Stimulated activated memory B cell treated with anti-CD40 and anti-IgM and Interleukin-4, amounts not matched to agents 10 μg/mL and 1 μg/mL and 100 μg/mL, for 72 hours (primary cell): ENCODE measurements at regions not wholly inside any gene's neighbourhood (a gene's known extent, or its start where the extent isn't known, plus 50 kb on each side); places are given as distances from the start of the nearest gene placed in this dataset.
A peak's percentile ranks its signal among the peaks of the same experiment; 100 is the strongest.
"Not testable (repeated sequence)": the region's sequence is repeated elsewhere in the genome, so short reads cannot be mapped to it uniquely, and the experiment has no call there.

Source experiments
- ATAC-seq: fragments of 150-1000 bp; cut with Tn5 transposase; 2 replicates; pipeline ENCODE4 v1.10.0; 2021
- H3K27ac Mint-ChIP-seq: one replicate; pipeline ENCODE4 v1.8.0; 2022; ENCODE audit warnings: mild to moderate bottlenecking, mixed read lengths
- H3K27me3 Mint-ChIP-seq: one replicate; pipeline ENCODE4 v1.8.0; 2022; ENCODE audit warnings: mixed read lengths
- H3K36me3 Mint-ChIP-seq: one replicate; pipeline ENCODE4 v1.8.0; 2022; ENCODE audit warnings: mixed read lengths
- H3K4me1 Mint-ChIP-seq: one replicate; pipeline ENCODE4 v1.8.0; 2022; ENCODE audit warnings: mixed read lengths
- H3K4me3 Mint-ChIP-seq: one replicate; pipeline ENCODE4 v1.8.0; 2022; ENCODE audit warnings: mild to moderate bottlenecking, moderate library complexity, mixed read lengths
- H3K9me3 Mint-ChIP-seq: one replicate; pipeline ENCODE4 v1.8.0; 2022; ENCODE audit warnings: mixed read lengths

DNA sequence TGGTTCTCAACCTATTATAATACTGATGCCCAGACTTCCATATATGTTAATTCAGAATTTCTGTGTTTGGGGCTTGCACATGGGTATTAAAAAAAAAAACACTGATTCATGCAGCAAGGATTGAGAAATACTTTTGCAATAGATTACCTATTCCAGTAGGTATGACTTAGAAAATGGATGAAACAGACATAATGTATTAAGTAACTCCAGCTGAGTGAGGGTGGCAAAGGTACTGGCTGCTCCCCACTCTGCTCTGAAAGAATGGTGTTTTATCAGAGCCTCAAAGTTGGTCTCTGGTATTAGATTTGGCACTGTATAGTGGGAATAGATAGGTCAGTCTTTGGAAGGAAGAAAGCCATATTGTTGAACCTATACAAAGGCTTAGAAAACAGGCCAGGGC is 234.3 kb upstream of the FOLH1 start:
- Mint-ChIP-seq H3K27ac (no peak overlapping the region), H3K9me3 (peaks cover 7% of the 10 kb centered on the region), H3K4me1 (no peaks in the 10 kb centered on the region), H3K27me3 (no peaks in the 10 kb centered on the region), H3K36me3 (no peaks in the 10 kb centered on the region), H3K4me3 (no peak overlapping the region)
- ATAC-seq: no peak

DNA sequence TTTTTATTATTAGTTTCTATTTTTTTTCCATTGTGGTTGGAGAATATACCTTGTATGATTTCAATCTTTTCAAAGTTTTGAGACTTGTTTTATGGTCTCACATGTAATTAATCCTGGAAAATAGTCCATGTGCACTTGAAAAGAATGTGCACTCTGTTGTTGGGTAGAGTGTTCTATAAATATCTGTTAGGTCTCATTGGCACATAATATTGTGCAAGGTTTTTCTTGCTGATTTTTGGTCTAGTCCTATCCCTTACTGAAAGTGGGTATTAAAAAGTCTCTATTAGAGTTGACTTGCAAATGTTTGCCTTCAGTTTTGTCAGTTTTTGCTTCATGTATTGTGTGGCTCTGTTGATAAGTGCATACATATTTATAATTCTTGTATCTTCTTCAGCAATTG is 231.5 kb upstream of the FOLH1 start:
- not testable (repeated sequence) for H3K4me3 Mint-ChIP-seq, H3K27me3 Mint-ChIP-seq, ATAC-seq, H3K27ac Mint-ChIP-seq, H3K36me3 Mint-ChIP-seq, H3K4me1 Mint-ChIP-seq, H3K9me3 Mint-ChIP-seq

GRCh38 chr11:49434308-49434707 is 225.9 kb upstream of the FOLH1 start:
- peak; percentile 55 for ATAC-seq
- not testable (repeated sequence) for H3K27ac Mint-ChIP-seq, H3K36me3 Mint-ChIP-seq, H3K27me3 Mint-ChIP-seq, H3K4me3 Mint-ChIP-seq, H3K9me3 Mint-ChIP-seq, H3K4me1 Mint-ChIP-seq

GRCh38 chr11:49432242-49432848 is 223.9 kb upstream of the FOLH1 start:
- Mint-ChIP-seq H3K4me3 (no peak overlapping the region), H3K4me1 (no peaks in the 10 kb centered on the region), H3K9me3 (no peaks in the 10 kb centered on the region), H3K27ac (no peak overlapping the region), H3K27me3 (no peaks in the 10 kb centered on the region), H3K36me3 (no peaks in the 10 kb centered on the region)
- ATAC-seq: no peak

- Mint-ChIP-seq H3K27me3 (no peaks in the 10 kb centered on the region), H3K27ac (no peak overlapping the region), H3K4me3 (no peak overlapping the region), H3K9me3 (peaks cover 3% of the 10 kb centered on the region), H3K36me3 (no peaks in the 10 kb centered on the region), H3K4me1 (no peaks in the 10 kb centered on the region)
- ATAC-seq: no peak
Measured at GRCh38 chr11:49424136-49424535, 215.7 kb upstream of the FOLH1 start.

DNA sequence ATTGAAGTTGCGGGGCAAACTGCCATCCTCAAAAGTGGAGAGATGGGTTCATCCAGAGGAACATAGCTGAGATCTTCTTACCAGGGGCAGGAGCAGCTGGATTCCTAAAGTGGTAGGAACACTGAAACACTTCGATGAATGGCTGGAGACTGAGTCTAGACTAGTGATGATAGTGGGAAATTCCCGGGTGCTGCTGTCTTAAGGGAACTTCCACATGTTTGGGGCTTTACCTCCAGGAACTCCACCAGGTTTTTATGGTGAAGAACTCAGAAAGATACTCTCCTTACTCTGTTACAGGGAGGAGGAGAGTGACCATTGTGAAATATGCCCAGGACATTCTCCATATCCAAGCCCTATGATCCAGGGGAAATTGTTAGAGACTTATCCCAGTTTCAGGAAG is 210.5 kb upstream of the FOLH1 start:
- not testable (repeated sequence) for H3K27ac Mint-ChIP-seq, H3K36me3 Mint-ChIP-seq

GRCh38 chr11:49405743-49406142 is 197.3 kb upstream of the FOLH1 start:
- Mint-ChIP-seq H3K4me1 (no peaks in the 10 kb centered on the region), H3K27ac (no peak overlapping the region), H3K4me3 (no peak overlapping the region), H3K27me3 (no peaks in the 10 kb centered on the region), H3K36me3 (no peaks in the 10 kb centered on the region), H3K9me3 (no peaks in the 10 kb centered on the region)
- no peak for ATAC-seq

More for the DNA sequence above, 210.5 kb upstream of the FOLH1 start:
- H3K4me3 Mint-ChIP-seq, ATAC-seq, H3K4me1 Mint-ChIP-seq, H3K27me3 Mint-ChIP-seq, H3K9me3 Mint-ChIP-seq: not testable (repeated sequence)

DNA sequence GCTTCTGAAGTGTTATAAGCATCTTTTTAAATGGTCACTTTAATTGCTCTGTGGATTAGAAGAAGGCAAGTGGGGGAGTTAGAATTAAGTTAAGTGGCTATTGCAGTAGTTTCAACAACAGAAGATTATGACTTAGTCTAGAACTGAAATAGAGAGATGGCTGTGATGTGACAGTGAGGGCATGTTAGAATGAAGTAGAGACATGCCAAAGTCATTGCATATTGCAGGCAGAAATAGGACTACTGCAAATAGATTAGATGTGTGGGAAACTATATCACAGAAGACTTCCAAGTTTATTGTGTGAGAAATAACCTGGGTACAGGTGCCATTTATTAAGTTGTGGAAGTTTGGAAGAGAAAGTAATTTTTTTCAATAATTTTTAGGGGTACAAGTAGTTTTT is 187.4 kb upstream of the FOLH1 start:
- not testable (repeated sequence) for H3K4me3 Mint-ChIP-seq, ATAC-seq, H3K27ac Mint-ChIP-seq, H3K9me3 Mint-ChIP-seq, H3K27me3 Mint-ChIP-seq, H3K36me3 Mint-ChIP-seq, H3K4me1 Mint-ChIP-seq

GRCh38 chr11:49390362-49390761 is 182.0 kb upstream of the FOLH1 start:
- not testable (repeated sequence) for H3K4me1 Mint-ChIP-seq, H3K36me3 Mint-ChIP-seq, H3K27ac Mint-ChIP-seq, ATAC-seq, H3K4me3 Mint-ChIP-seq, H3K9me3 Mint-ChIP-seq, H3K27me3 Mint-ChIP-seq

- not testable (repeated sequence) for H3K27me3 Mint-ChIP-seq, H3K4me3 Mint-ChIP-seq, H3K9me3 Mint-ChIP-seq, ATAC-seq, H3K36me3 Mint-ChIP-seq, H3K4me1 Mint-ChIP-seq, H3K27ac Mint-ChIP-seq
Measured at GRCh38 chr11:49389149-49389548, 180.7 kb upstream of the FOLH1 start.

- not testable (repeated sequence) for H3K27ac Mint-ChIP-seq, ATAC-seq, H3K27me3 Mint-ChIP-seq, H3K36me3 Mint-ChIP-seq, H3K9me3 Mint-ChIP-seq, H3K4me3 Mint-ChIP-seq, H3K4me1 Mint-ChIP-seq
Measured at GRCh38 chr11:49384371-49384770, 176.0 kb upstream of the FOLH1 start.

DNA sequence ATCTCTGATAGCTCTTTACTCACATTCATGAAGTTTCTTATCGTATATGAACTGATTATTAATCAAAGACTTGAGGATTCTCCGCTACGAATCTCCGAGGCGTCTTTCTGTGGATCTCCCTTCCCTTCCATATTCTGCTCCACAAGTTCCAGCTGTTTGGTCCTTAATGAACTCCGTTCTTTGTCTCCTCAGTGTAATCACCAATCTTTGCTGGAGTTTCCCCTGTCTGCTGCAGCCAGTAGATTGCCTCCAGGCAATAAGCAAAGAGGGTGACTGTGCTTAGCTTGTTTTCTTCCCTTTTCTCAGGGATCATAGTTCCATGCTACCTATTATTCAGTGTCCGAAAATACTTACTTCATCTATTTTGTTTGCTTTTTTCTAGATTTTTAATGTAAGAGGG is 169.6 kb upstream of the FOLH1 start:
- Mint-ChIP-seq H3K27ac (no peak overlapping the region), H3K9me3 (no peaks in the 10 kb centered on the region), H3K36me3 (no peaks in the 10 kb centered on the region), H3K4me3 (no peak overlapping the region), H3K4me1 (no peaks in the 10 kb centered on the region), H3K27me3 (no peaks in the 10 kb centered on the region)
- ATAC-seq: no peak

- H3K27ac Mint-ChIP-seq, H3K36me3 Mint-ChIP-seq, H3K27me3 Mint-ChIP-seq, H3K4me1 Mint-ChIP-seq, H3K4me3 Mint-ChIP-seq, ATAC-seq, H3K9me3 Mint-ChIP-seq: not testable (repeated sequence)
Measured at GRCh38 chr11:49373866-49374265, 165.5 kb upstream of the FOLH1 start.

- not testable (repeated sequence) for H3K4me3 Mint-ChIP-seq, H3K9me3 Mint-ChIP-seq, H3K27ac Mint-ChIP-seq, H3K27me3 Mint-ChIP-seq, H3K36me3 Mint-ChIP-seq, ATAC-seq, H3K4me1 Mint-ChIP-seq
Measured at GRCh38 chr11:49373385-49373784, 165.0 kb upstream of the FOLH1 start.

DNA sequence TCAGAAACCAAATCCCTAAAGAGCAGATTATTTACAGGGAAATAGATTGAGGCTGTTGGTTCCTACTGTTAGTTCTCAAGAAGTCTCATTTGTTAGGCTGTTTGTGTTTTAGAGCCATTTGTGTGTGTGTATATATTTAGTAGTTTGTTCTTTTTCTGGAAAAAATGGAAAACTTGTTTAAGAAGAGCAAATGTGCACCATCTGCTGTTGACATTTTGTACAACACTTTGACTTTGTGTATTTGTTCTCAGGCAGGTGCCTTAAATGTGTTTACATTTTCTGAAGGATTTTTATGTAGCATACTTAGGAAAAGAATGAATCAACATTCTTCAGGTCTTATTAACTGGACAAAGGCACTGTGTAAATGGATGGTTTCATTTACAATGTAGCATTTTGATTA is 163.7 kb upstream of the FOLH1 start:
- not testable (repeated sequence) for ATAC-seq, H3K27ac Mint-ChIP-seq, H3K4me3 Mint-ChIP-seq, H3K27me3 Mint-ChIP-seq, H3K36me3 Mint-ChIP-seq, H3K9me3 Mint-ChIP-seq, H3K4me1 Mint-ChIP-seq

GRCh38 chr11:49368556-49368955 is 160.2 kb upstream of the FOLH1 start:
- not testable (repeated sequence) for H3K36me3 Mint-ChIP-seq, H3K9me3 Mint-ChIP-seq, H3K27me3 Mint-ChIP-seq, ATAC-seq, H3K4me1 Mint-ChIP-seq, H3K27ac Mint-ChIP-seq, H3K4me3 Mint-ChIP-seq

GRCh38 chr11:49365375-49365774 is 157.0 kb upstream of the FOLH1 start:
- not testable (repeated sequence) for H3K4me3 Mint-ChIP-seq, H3K4me1 Mint-ChIP-seq, H3K36me3 Mint-ChIP-seq, ATAC-seq, H3K9me3 Mint-ChIP-seq, H3K27me3 Mint-ChIP-seq, H3K27ac Mint-ChIP-seq
